H1 (cell line): ENCODE measurements at regions not wholly inside any gene's neighbourhood (a gene's known extent, or its start where the extent isn't known, plus 50 kb on each side); places are given as distances from the start of the nearest gene placed in this dataset.

Experiments used
- CREB1 ChIP-seq: IDR thresholded peaks from 2 replicates; pipeline ENCODE4 v1.6.1; 2012; ENCODE audit warnings: inconsistent platforms
- POLR2AphosphoS5 ChIP-seq: IDR thresholded peaks from 2 replicates; pipeline ENCODE4 v1.6.1; 2011; ENCODE audit warnings: low read depth, low read length
- RAD21 ChIP-seq, 2 experiments: IDR thresholded peaks in 1 of 2; conservative IDR thresholded peaks in 1 of 2; 2 replicates each; pipeline ENCODE4 v1.6.1; 2011; ENCODE audit warnings: low read depth in 2 of 2, low read length in 2 of 2, improper control_type of control experiment in 1 of 2, inconsistent platforms in 1 of 2, mild to moderate bottlenecking in 1 of 2, moderate library complexity in 1 of 2
- SAP30 ChIP-seq: fragments of 300-600 bp; sonication (generic); IDR thresholded peaks from 2 replicates; pipeline ENCODE4 v1.7.1; 2012; ENCODE audit warnings: low read length, moderate library complexity, mild to moderate bottlenecking, inconsistent platforms; ENCODE audit not compliant: insufficient read depth, insufficient replicate concordance

- TF ChIP-seq POLR2AphosphoS5: no peak
- TF ChIP-seq CREB1: no peak
- no peak for TF ChIP-seq SAP30
- TF ChIP-seq RAD21 (IDR thresholded peaks at IDR 0.05 in 1 of 2, conservative IDR thresholded peaks at IDR 0.05 in 1 of 2; ENCODE audit: low read depth in 2 of 2, low read length in 2 of 2): no peak
These were observed 64.1 kb upstream of the TYRP1 start (continued) for GRCh38 chr9:12629067-12629466.
